Thyroid gland (tissue), 4 donors: ENCODE measurements at regions not wholly inside any gene's neighbourhood (a gene's known extent, or its start where the extent isn't known, plus 50 kb on each side); places are given as distances from the start of the nearest gene placed in this dataset.

ENCODE experiments used
- POLR2A ChIP-seq, 2 donors: fragments of 450-650 bp; IDR thresholded peaks; one replicate each; pipeline ENCODE4 v1.6.1; 2017; ENCODE audit warnings: antibody characterized with exemption in 2 of 2, mild to moderate bottlenecking in 2 of 2, moderate library complexity in 1 of 2
- TF ChIP-seq, protein P1 (sequence below), 6 experiments: fragments of 200-600 bp in 3 of 6; fragments of 450-650 bp in 3 of 6; sonication (generic) in 3 of 6; IDR thresholded peaks; one replicate each; pipeline ENCODE4 v1.5.1; 2016 to 2019; ENCODE audit warnings: antibody characterized with exemption in 6 of 6, mild to moderate bottlenecking in 2 of 6, inconsistent platforms in 1 of 6, moderate library complexity in 1 of 6

DNA sequence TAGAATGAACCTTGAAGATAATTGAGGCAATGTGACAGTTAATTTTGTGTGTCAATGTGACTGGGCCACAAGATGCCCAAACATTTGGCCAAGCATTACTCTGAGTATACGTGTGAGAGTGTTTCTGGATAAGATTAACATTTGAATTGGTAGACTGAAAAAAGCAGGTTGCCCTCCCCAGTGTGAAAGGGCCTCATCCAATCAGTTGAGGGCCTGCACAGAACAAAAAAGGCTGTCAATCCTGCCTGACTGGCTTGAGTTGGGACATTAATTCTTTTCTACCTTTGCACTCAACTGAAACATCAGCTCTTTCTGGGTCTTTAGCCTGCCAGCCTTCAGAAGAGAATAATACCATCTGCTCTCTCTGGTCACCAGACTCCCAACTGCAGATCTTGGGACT, 56.6 kb upstream of the PDE1C start:
- TF ChIP-seq, protein P1, sequence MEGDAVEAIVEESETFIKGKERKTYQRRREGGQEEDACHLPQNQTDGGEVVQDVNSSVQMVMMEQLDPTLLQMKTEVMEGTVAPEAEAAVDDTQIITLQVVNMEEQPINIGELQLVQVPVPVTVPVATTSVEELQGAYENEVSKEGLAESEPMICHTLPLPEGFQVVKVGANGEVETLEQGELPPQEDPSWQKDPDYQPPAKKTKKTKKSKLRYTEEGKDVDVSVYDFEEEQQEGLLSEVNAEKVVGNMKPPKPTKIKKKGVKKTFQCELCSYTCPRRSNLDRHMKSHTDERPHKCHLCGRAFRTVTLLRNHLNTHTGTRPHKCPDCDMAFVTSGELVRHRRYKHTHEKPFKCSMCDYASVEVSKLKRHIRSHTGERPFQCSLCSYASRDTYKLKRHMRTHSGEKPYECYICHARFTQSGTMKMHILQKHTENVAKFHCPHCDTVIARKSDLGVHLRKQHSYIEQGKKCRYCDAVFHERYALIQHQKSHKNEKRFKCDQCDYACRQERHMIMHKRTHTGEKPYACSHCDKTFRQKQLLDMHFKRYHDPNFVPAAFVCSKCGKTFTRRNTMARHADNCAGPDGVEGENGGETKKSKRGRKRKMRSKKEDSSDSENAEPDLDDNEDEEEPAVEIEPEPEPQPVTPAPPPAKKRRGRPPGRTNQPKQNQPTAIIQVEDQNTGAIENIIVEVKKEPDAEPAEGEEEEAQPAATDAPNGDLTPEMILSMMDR (IDR thresholded peaks at IDR 0.05), result no peak
- TF ChIP-seq POLR2A (IDR thresholded peaks at IDR 0.05), result no peak
